ENCODE measurements at regions not wholly inside any gene's neighbourhood (a gene's known extent, or its start where the extent isn't known, plus 50 kb on each side); places are given as distances from the start of the nearest gene placed in this dataset.

DNA sequence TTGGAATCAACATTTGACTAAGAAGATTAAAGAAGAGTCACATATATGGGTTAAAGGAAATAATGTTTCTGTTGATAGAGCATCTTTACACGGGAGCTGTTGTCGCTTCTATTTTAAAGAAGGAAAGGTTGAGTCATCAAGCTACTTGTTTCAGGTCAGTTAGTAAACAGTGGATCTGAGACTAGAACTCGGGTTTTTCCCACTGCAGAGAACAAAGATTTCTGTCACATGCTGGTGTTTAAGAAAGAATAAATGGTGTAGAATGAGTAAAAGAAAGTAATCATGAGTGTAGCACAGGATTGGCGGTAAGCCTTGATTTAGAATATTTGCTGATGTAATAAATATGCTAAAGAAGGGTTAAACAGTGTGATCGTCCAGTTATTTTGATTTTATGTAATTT is 455.5 kb downstream of the AEBP2 start:
- no peak overlapping the region for H3K27ac ChIP-seq (ENCODE audit: insufficient read depth, low read depth, low read length, poor library complexity, severe bottlenecking)
- H3K36me3 ChIP-seq (ENCODE audit: control insufficient read depth, insufficient read depth, low read length) = no peaks in the 10 kb centered on the region
- 87 to 93% methylated on average over 4 to 5 of the region's 5 CpGs for whole genome bisulfite sequencing, 2 experiments
- H3K4me3 ChIP-seq (ENCODE audit: insufficient read depth, low read depth, low read length) = no peak overlapping the region
- H3K9me3 ChIP-seq (ENCODE audit: control insufficient read depth, low read length) = no peaks in the 10 kb centered on the region
- H3K4me1 ChIP-seq (ENCODE audit: control insufficient read depth, insufficient read depth, low read length) = no peaks in the 10 kb centered on the region
- H3K27me3 ChIP-seq (ENCODE audit: control insufficient read depth, insufficient read depth, low read length, poor library complexity, severe bottlenecking) = no peaks in the 10 kb centered on the region

DNA sequence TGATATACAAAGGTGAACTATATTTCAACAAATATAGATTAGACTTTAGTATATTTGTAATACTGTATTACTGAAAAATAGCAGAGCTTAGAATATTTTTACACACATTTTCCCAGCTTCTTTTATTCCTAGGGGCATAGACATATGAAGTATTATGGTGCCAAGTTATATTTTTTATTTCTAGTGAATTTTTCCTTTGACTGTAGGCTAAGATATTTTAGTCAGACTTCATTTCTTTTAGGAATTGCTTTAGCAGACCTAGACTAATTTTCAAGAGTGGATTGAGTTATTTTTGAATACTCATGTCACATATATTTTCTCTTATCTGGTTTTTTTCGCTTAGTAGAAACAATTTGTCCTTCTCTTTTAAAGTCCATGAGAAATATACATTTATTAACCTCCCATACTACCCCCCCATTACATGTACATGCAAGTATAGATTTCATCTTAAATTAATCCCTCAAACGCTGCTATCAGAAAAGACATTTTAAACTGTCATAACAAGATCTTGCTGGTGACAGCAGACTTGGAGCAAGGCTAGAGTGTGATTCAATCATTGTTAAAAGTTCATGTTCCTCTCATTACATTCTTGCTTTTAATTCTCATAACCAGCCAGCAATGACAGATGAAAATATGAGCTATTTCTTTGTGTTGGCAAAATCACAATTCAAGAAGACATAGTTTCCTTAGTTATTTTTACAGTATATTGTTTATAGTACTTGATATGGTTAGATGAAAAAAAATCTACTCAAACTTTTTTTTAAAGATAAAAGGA is 456.1 kb downstream of the AEBP2 start:
- 92 to 96% methylated on average over 2 of the region's 2 CpGs for WGBS, 2 experiments
- Histone ChIP-seq H3K27ac (ENCODE audit: insufficient read depth, low read depth, low read length, poor library complexity, severe bottlenecking) (no peak overlapping the region), H3K9me3 (ENCODE audit: control insufficient read depth, low read length) (no peaks in the 10 kb centered on the region), H3K27me3 (ENCODE audit: control insufficient read depth, insufficient read depth, low read length, poor library complexity, severe bottlenecking) (no peaks in the 10 kb centered on the region), H3K4me3 (ENCODE audit: insufficient read depth, low read depth, low read length) (no peak overlapping the region), H3K4me1 (ENCODE audit: control insufficient read depth, insufficient read depth, low read length) (no peaks in the 10 kb centered on the region), H3K36me3 (ENCODE audit: control insufficient read depth, insufficient read depth, low read length) (no peaks in the 10 kb centered on the region)

DNA sequence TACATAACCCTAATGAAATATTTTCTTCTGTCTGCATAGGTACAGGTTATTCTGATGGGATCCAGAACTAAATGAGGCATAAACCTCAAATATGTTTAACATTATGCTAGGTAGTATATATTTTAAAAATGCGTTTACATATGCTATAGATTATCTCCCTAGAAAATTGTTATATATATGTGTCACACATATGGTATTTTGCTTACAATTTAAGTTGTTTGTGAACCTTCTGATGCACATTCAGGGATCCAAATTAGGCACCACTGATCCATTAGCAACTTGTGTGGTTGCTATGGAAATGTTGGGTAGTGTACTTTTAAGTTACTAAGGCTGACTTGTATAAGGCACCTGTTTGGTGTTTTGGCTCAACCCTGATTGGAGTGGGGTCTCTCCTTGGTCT is 456.7 kb downstream of the AEBP2 start:
- no CpG with 5 or more reads among the region's 1 CpG for WGBS, 2 experiments
- H3K4me3 ChIP-seq (ENCODE audit: insufficient read depth, low read depth, low read length) = no peak overlapping the region
- H3K36me3 ChIP-seq (ENCODE audit: control insufficient read depth, insufficient read depth, low read length) = no peaks in the 10 kb centered on the region
- H3K27me3 ChIP-seq (ENCODE audit: control insufficient read depth, insufficient read depth, low read length, poor library complexity, severe bottlenecking) = no peaks in the 10 kb centered on the region
- H3K4me1 ChIP-seq (ENCODE audit: control insufficient read depth, insufficient read depth, low read length) = no peaks in the 10 kb centered on the region
- no peak overlapping the region for H3K27ac ChIP-seq (ENCODE audit: insufficient read depth, low read depth, low read length, poor library complexity, severe bottlenecking)
- no peaks in the 10 kb centered on the region for H3K9me3 ChIP-seq (ENCODE audit: control insufficient read depth, low read length)

DNA sequence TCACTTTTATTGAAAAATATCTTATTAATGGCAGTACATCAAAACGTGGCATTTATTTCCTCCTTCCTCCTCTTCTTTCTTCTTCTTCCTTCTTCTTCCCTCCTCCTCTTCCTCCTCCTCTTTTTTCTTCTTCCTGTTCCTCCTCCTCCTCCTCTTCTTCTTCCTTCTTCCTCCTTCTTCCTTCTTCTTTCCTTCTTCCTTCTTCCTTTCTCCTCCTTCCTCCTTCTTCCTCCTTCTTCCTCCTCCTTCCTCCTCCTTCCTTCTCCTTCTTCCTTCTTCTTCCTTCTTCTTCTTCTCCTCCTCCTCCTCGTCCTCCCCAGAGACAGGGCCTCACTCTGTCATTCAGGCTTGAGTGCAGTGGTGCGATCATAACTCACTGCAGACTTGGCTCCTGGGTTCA is 457.2 kb downstream of the AEBP2 start:
- Histone ChIP-seq H3K27me3 (ENCODE audit: control insufficient read depth, insufficient read depth, low read length, poor library complexity, severe bottlenecking) (no peaks in the 10 kb centered on the region), H3K4me3 (ENCODE audit: insufficient read depth, low read depth, low read length) (no peak overlapping the region), H3K9me3 (ENCODE audit: control insufficient read depth, low read length) (no peaks in the 10 kb centered on the region), H3K36me3 (ENCODE audit: control insufficient read depth, insufficient read depth, low read length) (no peaks in the 10 kb centered on the region), H3K27ac (ENCODE audit: insufficient read depth, low read depth, low read length, poor library complexity, severe bottlenecking) (no peak overlapping the region), H3K4me1 (ENCODE audit: control insufficient read depth, insufficient read depth, low read length) (no peaks in the 10 kb centered on the region)
- 87 to 89% methylated on average over 3 of the region's 3 CpGs for WGBS, 2 experiments

DNA sequence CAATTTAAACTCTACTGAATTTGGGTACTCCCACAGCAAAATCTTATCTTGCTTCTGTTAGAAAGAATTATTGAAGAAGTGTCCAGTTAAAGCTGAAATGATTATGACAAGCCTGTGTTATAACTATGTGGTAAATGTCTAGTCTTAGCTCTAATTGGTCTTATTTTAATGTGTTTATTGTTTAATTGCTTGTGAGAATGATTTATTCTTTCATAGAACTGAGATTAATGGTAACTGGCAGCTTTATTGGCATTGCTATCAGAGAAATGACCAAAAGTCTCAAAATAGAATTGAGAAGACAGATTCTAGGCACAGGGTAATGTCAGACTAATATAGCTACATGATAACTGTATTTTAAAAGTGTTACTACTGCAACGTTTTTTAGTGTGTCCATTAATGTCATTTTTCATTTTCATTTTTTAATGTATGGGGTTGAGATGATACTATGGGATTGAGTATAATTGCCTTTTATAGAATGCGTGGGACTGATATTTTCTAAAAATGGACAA is 458.7 kb downstream of the AEBP2 start:
- 95 to 100% methylated on average over 1 to 2 of the region's 2 CpGs for WGBS, 2 experiments
- Histone ChIP-seq H3K36me3 (ENCODE audit: control insufficient read depth, insufficient read depth, low read length) (no peaks in the 10 kb centered on the region), H3K27ac (ENCODE audit: insufficient read depth, low read depth, low read length, poor library complexity, severe bottlenecking) (no peak overlapping the region), H3K4me1 (ENCODE audit: control insufficient read depth, insufficient read depth, low read length) (no peaks in the 10 kb centered on the region), H3K4me3 (ENCODE audit: insufficient read depth, low read depth, low read length) (no peak overlapping the region), H3K9me3 (ENCODE audit: control insufficient read depth, low read length) (no peaks in the 10 kb centered on the region), H3K27me3 (ENCODE audit: control insufficient read depth, insufficient read depth, low read length, poor library complexity, severe bottlenecking) (no peaks in the 10 kb centered on the region)

DNA sequence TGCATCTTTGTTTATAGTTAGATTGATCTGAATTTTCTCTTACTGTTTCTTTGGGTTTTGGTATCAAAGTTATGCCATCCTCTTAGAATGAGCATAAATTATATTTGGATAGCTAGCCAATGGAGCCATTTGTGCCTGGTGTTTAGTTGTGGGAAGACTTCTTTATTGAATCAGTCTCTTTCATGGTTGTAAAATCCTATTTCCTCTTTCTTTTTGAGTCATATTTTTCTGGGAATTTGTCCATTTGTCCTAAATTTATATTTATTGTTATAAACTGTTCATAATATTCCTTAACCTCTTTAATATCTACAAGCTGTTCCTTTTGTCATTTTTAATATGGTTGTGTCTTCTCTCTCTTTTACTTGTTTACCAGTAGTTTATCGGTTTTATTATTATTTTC is 462.5 kb downstream of the AEBP2 start:
- no peak overlapping the region for H3K4me3 ChIP-seq (ENCODE audit: insufficient read depth, low read depth, low read length)
- H3K27me3 ChIP-seq (ENCODE audit: control insufficient read depth, insufficient read depth, low read length, poor library complexity, severe bottlenecking) = no peaks in the 10 kb centered on the region
- no peaks in the 10 kb centered on the region for H3K36me3 ChIP-seq (ENCODE audit: control insufficient read depth, insufficient read depth, low read length)
- WGBS, 2 experiments = no CpG with 5 or more reads among the region's 1 CpG
- no peaks in the 10 kb centered on the region for H3K4me1 ChIP-seq (ENCODE audit: control insufficient read depth, insufficient read depth, low read length)
- H3K9me3 ChIP-seq (ENCODE audit: control insufficient read depth, low read length) = no peaks in the 10 kb centered on the region
- no peak overlapping the region for H3K27ac ChIP-seq (ENCODE audit: insufficient read depth, low read depth, low read length, poor library complexity, severe bottlenecking)

DNA sequence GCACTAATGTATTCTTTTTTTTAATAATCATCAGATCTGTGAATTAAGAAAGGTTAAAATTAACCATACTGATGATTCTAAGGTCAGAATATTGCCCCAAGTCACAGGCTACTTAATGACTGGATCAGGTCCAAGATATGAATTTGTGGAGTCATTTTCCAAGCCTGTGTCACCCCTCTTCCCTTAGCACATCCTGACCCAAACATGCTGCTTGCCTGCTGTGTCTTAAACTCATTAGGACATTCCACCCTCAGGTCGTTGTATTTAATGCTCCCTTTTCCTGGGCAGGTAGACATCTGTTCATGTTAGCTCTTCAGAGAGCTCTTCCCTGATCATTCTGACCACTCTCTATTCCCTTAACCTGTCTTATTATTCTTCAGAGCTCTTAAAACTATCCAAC is 463.5 kb upstream of the PDE3A start:
- no peak overlapping the region for H3K27ac ChIP-seq (ENCODE audit: insufficient read depth, low read depth, low read length, poor library complexity, severe bottlenecking)
- 54 to 69% methylated on average over 1 of the region's 1 CpG for WGBS, 2 experiments
- H3K27me3 ChIP-seq (ENCODE audit: control insufficient read depth, insufficient read depth, low read length, poor library complexity, severe bottlenecking) = no peaks in the 10 kb centered on the region
- H3K4me3 ChIP-seq (ENCODE audit: insufficient read depth, low read depth, low read length) = no peak overlapping the region
- no peaks in the 10 kb centered on the region for H3K4me1 ChIP-seq (ENCODE audit: control insufficient read depth, insufficient read depth, low read length)
- no peaks in the 10 kb centered on the region for H3K36me3 ChIP-seq (ENCODE audit: control insufficient read depth, insufficient read depth, low read length)
- no peaks in the 10 kb centered on the region for H3K9me3 ChIP-seq (ENCODE audit: control insufficient read depth, low read length)

DNA sequence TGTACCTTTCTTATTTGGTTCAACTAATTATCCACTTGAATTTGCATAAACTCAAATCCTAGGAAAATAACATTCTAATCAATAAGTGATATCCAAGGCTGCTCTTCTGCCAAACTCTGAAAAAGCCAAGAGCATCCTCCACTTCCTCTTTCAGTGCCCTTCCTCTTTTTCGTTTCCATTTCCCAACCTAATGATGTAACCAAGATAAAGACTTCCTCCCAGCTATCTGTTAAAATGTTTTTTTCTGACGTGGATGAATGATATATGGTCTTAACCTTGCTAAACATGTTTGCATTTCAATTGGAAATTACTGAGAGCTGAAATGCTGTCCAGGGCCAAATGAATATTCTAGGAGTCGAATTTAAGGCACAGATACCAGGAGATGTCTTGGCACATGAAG is 459.5 kb upstream of the PDE3A start:
- H3K9me3 ChIP-seq (ENCODE audit: control insufficient read depth, low read length) = no peaks in the 10 kb centered on the region
- no peaks in the 10 kb centered on the region for H3K27me3 ChIP-seq (ENCODE audit: control insufficient read depth, insufficient read depth, low read length, poor library complexity, severe bottlenecking)
- no peaks in the 10 kb centered on the region for H3K36me3 ChIP-seq (ENCODE audit: control insufficient read depth, insufficient read depth, low read length)
- H3K27ac ChIP-seq (ENCODE audit: insufficient read depth, low read depth, low read length, poor library complexity, severe bottlenecking) = no peak overlapping the region
- WGBS, 2 experiments = 85 to 90% methylated on average over 3 of the region's 3 CpGs
- no peak overlapping the region for H3K4me3 ChIP-seq (ENCODE audit: insufficient read depth, low read depth, low read length)
- no peaks in the 10 kb centered on the region for H3K4me1 ChIP-seq (ENCODE audit: control insufficient read depth, insufficient read depth, low read length)

DNA sequence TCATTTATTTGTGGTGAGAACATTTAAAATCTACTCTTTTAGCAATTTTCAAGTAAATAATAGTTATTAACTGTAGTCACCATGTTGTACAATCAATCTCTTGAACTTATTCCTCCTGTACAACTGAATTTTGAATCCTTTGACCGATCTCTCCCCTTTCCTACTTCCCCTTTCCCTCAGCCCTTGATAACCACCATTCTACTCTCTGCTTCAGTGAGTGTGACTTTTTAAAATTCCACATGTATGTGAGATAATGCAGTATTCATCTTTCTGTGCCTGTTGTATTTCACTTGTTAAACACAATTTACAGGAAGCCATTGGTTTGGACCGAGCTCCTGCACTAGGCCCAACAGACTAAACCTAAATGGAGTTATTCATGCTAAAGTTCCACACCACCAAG is 458.9 kb upstream of the PDE3A start:
- Histone ChIP-seq H3K27ac (ENCODE audit: insufficient read depth, low read depth, low read length, poor library complexity, severe bottlenecking) (no peak overlapping the region), H3K9me3 (ENCODE audit: control insufficient read depth, low read length) (no peaks in the 10 kb centered on the region), H3K27me3 (ENCODE audit: control insufficient read depth, insufficient read depth, low read length, poor library complexity, severe bottlenecking) (no peaks in the 10 kb centered on the region), H3K36me3 (ENCODE audit: control insufficient read depth, insufficient read depth, low read length) (no peaks in the 10 kb centered on the region), H3K4me1 (ENCODE audit: control insufficient read depth, insufficient read depth, low read length) (no peaks in the 10 kb centered on the region), H3K4me3 (ENCODE audit: insufficient read depth, low read depth, low read length) (no peak overlapping the region)
- WGBS, 2 experiments = 45 to 46% methylated on average over 2 of the region's 2 CpGs

DNA sequence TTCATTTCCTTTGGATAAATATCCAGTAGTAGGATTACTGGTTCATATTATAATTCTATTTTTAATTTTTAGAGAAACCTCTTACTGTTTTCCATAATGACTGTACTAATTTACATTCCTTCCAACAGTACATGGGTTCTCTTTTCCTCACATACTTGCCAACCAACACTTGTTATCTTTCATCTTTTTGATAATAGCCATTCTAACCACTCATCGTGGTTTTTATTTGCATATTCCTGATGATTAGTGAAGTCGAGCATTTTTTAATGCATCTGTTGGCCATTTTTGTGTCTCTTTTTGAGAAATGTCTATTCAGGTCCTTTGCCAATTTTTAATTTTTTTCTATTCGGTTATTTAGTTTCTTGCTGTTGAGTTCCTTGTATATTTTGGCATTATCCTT is 457.7 kb upstream of the PDE3A start:
- Histone ChIP-seq H3K4me1 (ENCODE audit: control insufficient read depth, insufficient read depth, low read length) (peaks cover 9% of the 10 kb centered on the region), H3K36me3 (ENCODE audit: control insufficient read depth, insufficient read depth, low read length) (no peaks in the 10 kb centered on the region), H3K4me3 (ENCODE audit: insufficient read depth, low read depth, low read length) (no peak overlapping the region), H3K9me3 (ENCODE audit: control insufficient read depth, low read length) (no peaks in the 10 kb centered on the region), H3K27me3 (ENCODE audit: control insufficient read depth, insufficient read depth, low read length, poor library complexity, severe bottlenecking) (no peaks in the 10 kb centered on the region), H3K27ac (ENCODE audit: insufficient read depth, low read depth, low read length, poor library complexity, severe bottlenecking) (no peak overlapping the region)
- 79 to 100% methylated on average over 2 to 3 of the region's 3 CpGs for WGBS, 2 experiments
